ENCODE measurements at regions not wholly inside any gene's neighbourhood (a gene's known extent, or its start where the extent isn't known, plus 50 kb on each side); places are given as distances from the start of the nearest gene placed in this dataset.

DNA sequence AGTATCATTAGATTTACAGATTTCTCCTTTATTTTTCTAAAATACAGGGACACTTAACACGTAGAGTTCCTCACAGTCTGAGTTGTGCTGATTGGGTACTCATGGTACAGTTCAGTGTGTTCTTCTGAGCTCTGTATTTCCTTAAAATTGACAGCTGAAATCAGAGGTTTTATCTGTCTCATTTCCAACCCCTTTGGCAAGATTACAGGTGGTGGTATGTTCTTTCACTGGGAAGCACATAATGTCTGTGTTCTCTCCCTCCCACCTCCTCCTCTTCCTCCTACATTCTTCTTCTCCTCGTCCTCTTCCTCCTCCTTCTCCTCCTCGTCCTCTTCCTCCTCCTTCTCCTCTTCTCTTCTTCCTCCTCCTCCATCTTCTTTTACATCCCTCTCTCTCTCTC lies 99.5 kb upstream of the EEPD1 start:
- H3K4me3 ChIP-seq = no peak overlapping the region
- no peaks in the 10 kb centered on the region for H3K27me3 ChIP-seq
- DNase-seq = no peak
- WGBS, 2 donors (ENCODE audit: low coverage in 1 of 2) = 56 to 69% methylated on average over 1 to 3 of the region's 3 CpGs
- H3K27ac ChIP-seq = no peak overlapping the region
- TF ChIP-seq POLR2AphosphoS5 (IDR thresholded peaks at IDR 0.05) (no peak), EP300 (IDR thresholded peaks at IDR 0.05; ENCODE audit: low read depth) (no peak)
- TF ChIP-seq, protein P1, sequence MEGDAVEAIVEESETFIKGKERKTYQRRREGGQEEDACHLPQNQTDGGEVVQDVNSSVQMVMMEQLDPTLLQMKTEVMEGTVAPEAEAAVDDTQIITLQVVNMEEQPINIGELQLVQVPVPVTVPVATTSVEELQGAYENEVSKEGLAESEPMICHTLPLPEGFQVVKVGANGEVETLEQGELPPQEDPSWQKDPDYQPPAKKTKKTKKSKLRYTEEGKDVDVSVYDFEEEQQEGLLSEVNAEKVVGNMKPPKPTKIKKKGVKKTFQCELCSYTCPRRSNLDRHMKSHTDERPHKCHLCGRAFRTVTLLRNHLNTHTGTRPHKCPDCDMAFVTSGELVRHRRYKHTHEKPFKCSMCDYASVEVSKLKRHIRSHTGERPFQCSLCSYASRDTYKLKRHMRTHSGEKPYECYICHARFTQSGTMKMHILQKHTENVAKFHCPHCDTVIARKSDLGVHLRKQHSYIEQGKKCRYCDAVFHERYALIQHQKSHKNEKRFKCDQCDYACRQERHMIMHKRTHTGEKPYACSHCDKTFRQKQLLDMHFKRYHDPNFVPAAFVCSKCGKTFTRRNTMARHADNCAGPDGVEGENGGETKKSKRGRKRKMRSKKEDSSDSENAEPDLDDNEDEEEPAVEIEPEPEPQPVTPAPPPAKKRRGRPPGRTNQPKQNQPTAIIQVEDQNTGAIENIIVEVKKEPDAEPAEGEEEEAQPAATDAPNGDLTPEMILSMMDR (IDR thresholded peaks at IDR 0.05) = no peak
- intact Hi-C loops (cut with DNase I; ENCODE audit: low total_unique reads) = no loop called here
- H3K36me3 ChIP-seq = no peaks in the 10 kb centered on the region
- peaks cover 0 to 2% (median 0%) of the 10 kb centered on the region in 4 donors for H3K4me1 ChIP-seq
- in situ Hi-C loops (cut with MboI; ENCODE audit: low pct_ligation_motif_present in 1 of 4, low pct_unique_long_range_greater_than_20kb in 1 of 4, low sequenced_read_pairs in 3 of 4) = no loop called here
- no peaks in the 10 kb centered on the region for H3K9me3 ChIP-seq

DNA sequence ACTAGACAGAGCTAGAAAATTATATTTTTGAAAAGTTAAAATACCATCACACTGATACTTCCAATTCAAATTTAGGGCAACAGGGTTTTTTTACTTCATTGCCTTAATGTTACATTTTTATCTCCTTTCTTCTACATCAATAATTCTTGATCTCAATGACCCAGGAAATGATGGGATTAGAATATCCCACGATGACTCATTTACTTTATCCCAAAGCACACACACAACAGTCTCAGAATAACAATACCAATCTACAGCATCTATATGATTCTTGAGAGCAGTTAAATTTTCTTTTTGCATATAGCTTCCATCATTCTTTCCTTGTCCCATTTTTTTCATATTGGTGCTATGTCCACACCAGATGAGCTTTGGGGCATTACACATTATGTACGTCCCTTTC lies 98.4 kb upstream of the EEPD1 start:
- no peaks in the 10 kb centered on the region for H3K4me1 ChIP-seq
- 67 to 80% methylated on average over 2 of the region's 2 CpGs for WGBS, 2 donors (ENCODE audit: low coverage in 1 of 2)
- in situ Hi-C loops (cut with MboI; ENCODE audit: low pct_ligation_motif_present in 1 of 4, low pct_unique_long_range_greater_than_20kb in 1 of 4, low sequenced_read_pairs in 3 of 4) (no loop called here), intact Hi-C loops (cut with DNase I; ENCODE audit: low total_unique reads) (no loop called here)
- no peak overlapping the region for H3K4me3 ChIP-seq
- H3K27me3 ChIP-seq = no peaks in the 10 kb centered on the region
- H3K36me3 ChIP-seq = no peaks in the 10 kb centered on the region
- H3K9me3 ChIP-seq = no peaks in the 10 kb centered on the region
- TF ChIP-seq POLR2AphosphoS5 (IDR thresholded peaks at IDR 0.05) (no peak), EP300 (IDR thresholded peaks at IDR 0.05; ENCODE audit: low read depth) (no peak), POLR2A (IDR thresholded peaks at IDR 0.05) (no peak)
- TF ChIP-seq, protein P1 (IDR thresholded peaks at IDR 0.05) = no peak
- no peak for DNase-seq
- no peak overlapping the region for H3K27ac ChIP-seq

DNA sequence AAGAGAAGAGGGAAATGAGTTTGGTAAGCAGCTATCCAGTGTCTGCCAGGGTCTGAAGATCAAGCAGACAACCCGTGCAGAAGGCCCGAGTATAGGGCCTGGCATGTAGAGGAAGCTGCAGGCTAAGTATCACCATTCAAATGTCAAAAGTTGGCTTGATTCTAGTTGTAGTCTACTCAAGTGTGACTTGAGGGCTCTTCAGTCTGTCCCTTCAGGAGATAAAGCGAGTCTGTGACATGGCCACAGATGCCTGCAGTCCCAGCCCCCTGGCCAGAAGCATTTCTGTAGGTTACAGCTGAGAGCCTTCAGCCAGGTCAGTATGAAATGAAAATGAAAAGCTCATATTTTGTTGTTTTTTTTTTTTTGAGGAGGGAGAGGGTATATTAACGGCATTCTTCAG lies 97.8 kb upstream of the EEPD1 start:
- 87 to 93% methylated on average over 3 to 4 of the region's 4 CpGs for WGBS, 2 donors (ENCODE audit: low coverage in 1 of 2)
- intact Hi-C loops (cut with DNase I; ENCODE audit: low total_unique reads) (no loop called here), in situ Hi-C loops (cut with MboI; ENCODE audit: low pct_ligation_motif_present in 1 of 4, low pct_unique_long_range_greater_than_20kb in 1 of 4, low sequenced_read_pairs in 3 of 4) (no loop called here)
- TF ChIP-seq EP300 (IDR thresholded peaks at IDR 0.05; ENCODE audit: low read depth) (no peak), POLR2AphosphoS5 (IDR thresholded peaks at IDR 0.05) (no peak), POLR2A (IDR thresholded peaks at IDR 0.05) (no peak)
- TF ChIP-seq, protein P1 (IDR thresholded peaks at IDR 0.05) = no peak
- no peaks in the 10 kb centered on the region for H3K9me3 ChIP-seq
- no peaks in the 10 kb centered on the region for H3K27me3 ChIP-seq
- no peaks in the 10 kb centered on the region for H3K4me1 ChIP-seq
- H3K4me3 ChIP-seq = no peak overlapping the region
- no peak overlapping the region for H3K27ac ChIP-seq
- no peaks in the 10 kb centered on the region for H3K36me3 ChIP-seq
- no peak for DNase-seq

DNA sequence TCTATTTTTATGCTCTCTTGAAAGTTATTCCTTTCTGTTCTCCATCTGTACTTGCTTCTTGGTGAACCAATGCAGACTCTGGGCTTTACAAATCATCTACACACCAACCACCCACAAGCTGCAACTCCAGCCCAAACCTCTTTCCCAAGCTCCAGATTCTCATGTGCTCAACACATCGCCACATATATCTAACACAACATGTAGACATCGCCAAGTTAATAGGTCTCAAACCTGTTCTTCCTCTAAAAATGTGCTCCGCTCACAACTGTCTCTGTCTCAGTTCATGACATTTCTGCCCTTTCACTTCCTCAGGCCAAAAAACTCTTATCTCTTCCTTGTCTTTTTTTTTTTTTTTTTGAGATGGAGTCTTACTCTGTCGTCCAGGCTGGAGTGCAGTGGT lies 95.7 kb upstream of the EEPD1 start:
- TF ChIP-seq, protein P1 (IDR thresholded peaks at IDR 0.05) = no peak
- no peak for TF ChIP-seq POLR2AphosphoS5 (IDR thresholded peaks at IDR 0.05)
- Histone ChIP-seq H3K27ac (no peak overlapping the region), H3K9me3 (no peaks in the 10 kb centered on the region), H3K4me1 (no peaks in the 10 kb centered on the region), H3K36me3 (no peaks in the 10 kb centered on the region), H3K4me3 (no peak overlapping the region), H3K27me3 (no peaks in the 10 kb centered on the region)
- intact Hi-C loops (cut with DNase I; ENCODE audit: low total_unique reads) (no loop called here), in situ Hi-C loops (cut with MboI; ENCODE audit: low pct_ligation_motif_present in 1 of 4, low pct_unique_long_range_greater_than_20kb in 1 of 4, low sequenced_read_pairs in 3 of 4) (no loop called here)
- WGBS, 2 donors (ENCODE audit: low coverage in 1 of 2) = 70 to 76% methylated on average over 3 to 4 of the region's 4 CpGs
- DNase-seq = no peak
